ENCODE measurements at regions not wholly inside any gene's neighbourhood (a gene's known extent, or its start where the extent isn't known, plus 50 kb on each side); places are given as distances from the start of the nearest gene placed in this dataset.

DNA sequence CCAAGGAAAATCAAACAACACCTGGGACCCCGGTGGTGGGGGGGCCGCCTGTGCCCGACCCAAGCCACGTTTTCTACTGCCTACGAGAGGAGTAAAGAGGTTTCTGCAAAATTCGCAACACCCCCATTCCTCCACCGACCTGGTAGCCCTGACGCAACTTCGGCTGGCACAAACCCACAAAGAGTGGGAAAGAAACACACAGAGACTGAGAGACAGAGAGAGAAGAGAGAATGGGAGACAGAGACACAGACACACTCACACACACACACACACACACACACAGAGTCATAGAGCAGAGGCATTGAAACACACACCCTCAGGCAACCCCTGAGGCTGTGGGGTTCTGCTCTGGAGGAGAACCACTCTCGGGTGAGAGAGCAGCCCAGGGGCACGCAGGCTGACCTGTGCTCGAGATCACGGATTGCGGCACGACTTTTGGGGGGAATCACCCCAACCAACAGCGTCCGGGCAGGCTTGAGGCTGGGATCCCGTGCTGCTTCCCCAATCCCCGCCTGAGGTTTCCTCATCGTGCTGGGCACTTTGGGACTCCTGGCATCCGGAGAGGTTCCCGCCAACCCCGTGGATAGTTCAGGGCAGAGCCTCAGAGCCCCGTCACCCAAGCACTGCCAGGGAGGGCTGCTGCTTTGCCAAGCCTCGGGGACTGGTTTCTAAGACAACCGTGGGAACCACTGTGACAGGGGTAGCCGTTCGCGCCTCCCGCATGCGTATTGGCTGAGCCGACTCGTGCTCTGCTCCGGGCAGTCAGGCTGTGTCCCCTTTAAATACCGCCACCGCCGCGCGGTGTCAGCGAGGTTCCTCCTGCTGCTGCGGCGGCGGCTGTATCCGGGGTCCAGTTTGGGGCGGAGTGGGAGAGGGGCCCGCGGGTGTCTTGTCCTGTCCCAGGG, 682.4 kb upstream of the TPTE start (continued):
- TF ChIP-seq ZNF592 (IDR thresholded peaks at IDR 0.05): peak; percentile 41; the same call in 1 of the 2 replicates
- no peak for TF ChIP-seq XRCC5 (IDR thresholded peaks at IDR 0.05; ENCODE audit: low read depth, low read length)
- 0 out of 2 replicates have a peak, but pooled peaks have one; percentile 34 for TF ChIP-seq ZNF583 (CRISPR knock-in tag; IDR thresholded peaks at IDR 0.05)
- TF ChIP-seq CAMTA2 (CRISPR knock-in tag; conservative IDR thresholded peaks at IDR 0.05): no peak
- TF ChIP-seq, protein P1, sequence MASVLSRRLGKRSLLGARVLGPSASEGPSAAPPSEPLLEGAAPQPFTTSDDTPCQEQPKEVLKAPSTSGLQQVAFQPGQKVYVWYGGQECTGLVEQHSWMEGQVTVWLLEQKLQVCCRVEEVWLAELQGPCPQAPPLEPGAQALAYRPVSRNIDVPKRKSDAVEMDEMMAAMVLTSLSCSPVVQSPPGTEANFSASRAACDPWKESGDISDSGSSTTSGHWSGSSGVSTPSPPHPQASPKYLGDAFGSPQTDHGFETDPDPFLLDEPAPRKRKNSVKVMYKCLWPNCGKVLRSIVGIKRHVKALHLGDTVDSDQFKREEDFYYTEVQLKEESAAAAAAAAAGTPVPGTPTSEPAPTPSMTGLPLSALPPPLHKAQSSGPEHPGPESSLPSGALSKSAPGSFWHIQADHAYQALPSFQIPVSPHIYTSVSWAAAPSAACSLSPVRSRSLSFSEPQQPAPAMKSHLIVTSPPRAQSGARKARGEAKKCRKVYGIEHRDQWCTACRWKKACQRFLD (CRISPR knock-in tag; IDR thresholded peaks at IDR 0.05): 0 out of 2 replicates have a peak, but pooled peaks have one; percentile 21
- peak; percentile 47; the same call in 1 of the 2 replicates for TF ChIP-seq CREB3L1 (IDR thresholded peaks at IDR 0.05; ENCODE audit: borderline replicate concordance, low read depth)
- no peak for TF ChIP-seq U2AF1 (optimal IDR thresholded peaks at IDR 0.05; ENCODE audit: low read depth, low read length)
- peak; percentile 59; the same call in 1 of the 2 replicates for TF ChIP-seq MAX (CRISPR knock-in tag; IDR thresholded peaks at IDR 0.05)
- no peak for TF ChIP-seq CHAMP1 (IDR thresholded peaks at IDR 0.05)
- TF ChIP-seq PTBP1 (IDR thresholded peaks at IDR 0.05; ENCODE audit: low read depth, low read length): no peak
- TF ChIP-seq TBP (optimal IDR thresholded peaks at IDR 0.05; ENCODE audit: low read depth, low read length): peak; percentile 36
- TF ChIP-seq, protein P2, sequence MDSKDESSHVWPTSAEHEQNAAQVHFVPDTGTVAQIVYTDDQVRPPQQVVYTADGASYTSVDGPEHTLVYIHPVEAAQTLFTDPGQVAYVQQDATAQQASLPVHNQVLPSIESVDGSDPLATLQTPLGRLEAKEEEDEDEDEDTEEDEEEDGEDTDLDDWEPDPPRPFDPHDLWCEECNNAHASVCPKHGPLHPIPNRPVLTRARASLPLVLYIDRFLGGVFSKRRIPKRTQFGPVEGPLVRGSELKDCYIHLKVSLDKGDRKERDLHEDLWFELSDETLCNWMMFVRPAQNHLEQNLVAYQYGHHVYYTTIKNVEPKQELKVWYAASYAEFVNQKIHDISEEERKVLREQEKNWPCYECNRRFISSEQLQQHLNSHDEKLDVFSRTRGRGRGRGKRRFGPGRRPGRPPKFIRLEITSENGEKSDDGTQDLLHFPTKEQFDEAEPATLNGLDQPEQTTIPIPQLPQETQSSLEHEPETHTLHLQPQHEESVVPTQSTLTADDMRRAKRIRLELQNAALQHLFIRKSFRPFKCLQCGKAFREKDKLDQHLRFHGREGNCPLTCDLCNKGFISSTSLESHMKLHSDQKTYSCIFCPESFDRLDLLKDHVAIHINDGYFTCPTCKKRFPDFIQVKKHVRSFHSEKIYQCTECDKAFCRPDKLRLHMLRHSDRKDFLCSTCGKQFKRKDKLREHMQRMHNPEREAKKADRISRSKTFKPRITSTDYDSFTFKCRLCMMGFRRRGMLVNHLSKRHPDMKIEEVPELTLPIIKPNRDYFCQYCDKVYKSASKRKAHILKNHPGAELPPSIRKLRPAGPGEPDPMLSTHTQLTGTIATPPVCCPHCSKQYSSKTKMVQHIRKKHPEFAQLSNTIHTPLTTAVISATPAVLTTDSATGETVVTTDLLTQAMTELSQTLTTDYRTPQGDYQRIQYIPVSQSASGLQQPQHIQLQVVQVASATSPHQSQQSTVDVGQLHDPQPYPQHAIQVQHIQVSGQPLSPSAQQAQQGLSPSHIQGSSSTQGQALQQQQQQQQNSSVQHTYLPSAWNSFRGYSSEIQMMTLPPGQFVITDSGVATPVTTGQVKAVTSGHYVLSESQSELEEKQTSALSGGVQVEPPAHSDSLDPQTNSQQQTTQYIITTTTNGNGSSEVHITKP (IDR thresholded peaks at IDR 0.05; ENCODE audit: partially characterized antibody): peak; percentile 64
